ENCODE measurements at regions not wholly inside any gene's neighbourhood (a gene's known extent, or its start where the extent isn't known, plus 50 kb on each side); places are given as distances from the start of the nearest gene placed in this dataset.

- TF ChIP-seq POLR2A (IDR thresholded peaks at IDR 0.05) (no peak), CTCF (IDR thresholded peaks at IDR 0.05) (no peak)
- WGBS, 2 donors: 75% methylated on average over 1 of the region's 1 CpG
These were observed 51.9 kb upstream of the GAP43 start for GRCh38 chr3:115571413-115571812.

More at GRCh38 chr3:115571413-115571812, 51.9 kb upstream of the GAP43 start:
- H3K27me3 ChIP-seq: no peaks in the 10 kb centered on the region
- H3K4me3 ChIP-seq: no peak overlapping the region
- no peak overlapping the region for H3K27ac ChIP-seq
- no peaks in the 10 kb centered on the region for H3K36me3 ChIP-seq
- H3K9me3 ChIP-seq: no peaks in the 10 kb centered on the region
- DNase-seq: no peak
- intact Hi-C loops (cut with DNase I): no loop called here
- H3K4me1 ChIP-seq: no peaks in the 10 kb centered on the region

All from esophagus squamous epithelium (tissue), 5 donors.